ENCODE measurements at regions not wholly inside any gene's neighbourhood (a gene's known extent, or its start where the extent isn't known, plus 50 kb on each side); places are given as distances from the start of the nearest gene placed in this dataset.

DNA sequence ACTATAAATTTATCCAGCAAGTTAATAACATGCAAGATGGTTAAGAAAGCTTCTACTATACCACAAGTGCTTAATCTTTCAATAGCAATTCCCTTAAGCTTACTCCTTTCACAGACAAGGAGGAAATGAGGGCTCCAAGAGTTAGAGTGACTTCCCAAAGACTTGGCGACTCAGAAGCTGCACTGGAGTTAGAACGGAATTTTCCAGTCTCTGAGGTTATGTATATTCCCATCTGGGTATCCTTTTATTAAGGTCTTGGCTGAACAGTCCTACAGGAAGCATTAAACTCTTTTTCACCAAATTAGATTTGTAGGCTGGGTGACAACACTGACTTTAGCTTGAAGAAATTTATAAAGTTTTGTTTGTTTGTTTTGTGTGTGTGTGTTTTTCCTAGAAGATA lies 256.9 kb upstream of the DPP10 start:
- TF ChIP-seq CTCF (IDR thresholded peaks at IDR 0.05; ENCODE audit: low read depth, low read length), result no peak
- no peak for TF ChIP-seq EZH2phosphoT487 (IDR thresholded peaks at IDR 0.05; ENCODE audit: low read depth)
- Histone ChIP-seq H2AFZ (ENCODE audit: low read depth, low read length) (no peak overlapping the region), H3K9me3 (ENCODE audit: insufficient read depth, low read length) (no peaks in the 10 kb centered on the region), H3K4me2 (ENCODE audit: low read length) (no peak overlapping the region), H3K9ac (ENCODE audit: low read length) (no peak overlapping the region), H4K20me1 (ENCODE audit: insufficient read depth, low read length) (no peaks in the 10 kb centered on the region), H3K4me3 (ENCODE audit: low read length) (no peak overlapping the region), H3K4me1 (ENCODE audit: low read length) (no peaks in the 10 kb centered on the region), H3K79me2 (ENCODE audit: low read length) (no peaks in the 10 kb centered on the region), H3K27me3 (ENCODE audit: low read depth, low read length) (no peaks in the 10 kb centered on the region), H3K36me3 (replicated peaks; ENCODE audit: low read depth, low read length) (no peaks in the 10 kb centered on the region), H3K27ac (ENCODE audit: low read length) (no peak overlapping the region)

DNA sequence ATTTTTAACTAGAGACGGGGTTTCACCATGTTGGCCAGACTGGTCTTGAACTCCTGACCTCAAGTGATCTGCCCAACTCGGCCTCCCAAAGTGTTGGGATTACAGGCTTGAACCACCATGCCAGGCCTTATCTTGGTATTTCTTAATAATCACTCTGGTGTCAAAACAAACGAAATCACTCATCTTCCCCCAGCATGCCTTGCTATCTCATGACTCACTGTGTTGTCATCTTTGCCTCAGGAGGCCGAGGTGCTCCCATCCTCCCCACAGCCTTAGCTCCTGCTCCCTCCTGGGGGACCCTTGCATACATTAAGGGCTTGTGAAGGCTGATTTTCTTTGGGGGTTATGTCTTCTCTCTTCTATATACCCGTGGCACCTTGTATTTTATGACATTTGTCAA lies 250.1 kb upstream of the DPP10 start:
- TF ChIP-seq EZH2phosphoT487 (IDR thresholded peaks at IDR 0.05; ENCODE audit: low read depth) (no peak), CTCF (IDR thresholded peaks at IDR 0.05; ENCODE audit: low read depth, low read length) (no peak)
- no peak overlapping the region for H3K9ac ChIP-seq (ENCODE audit: low read length)
- H4K20me1 ChIP-seq (ENCODE audit: insufficient read depth, low read length), result no peaks in the 10 kb centered on the region
- H3K36me3 ChIP-seq (replicated peaks; ENCODE audit: low read depth, low read length), result no peaks in the 10 kb centered on the region
- H3K9me3 ChIP-seq (ENCODE audit: insufficient read depth, low read length), result no peaks in the 10 kb centered on the region
- no peak overlapping the region for H2AFZ ChIP-seq (ENCODE audit: low read depth, low read length)
- no peak overlapping the region for H3K4me3 ChIP-seq (ENCODE audit: low read length)
- no peaks in the 10 kb centered on the region for H3K4me1 ChIP-seq (ENCODE audit: low read length)
- H3K79me2 ChIP-seq (ENCODE audit: low read length), result no peaks in the 10 kb centered on the region
- no peak overlapping the region for H3K27ac ChIP-seq (ENCODE audit: low read length)
- 0 out of 2 replicates have a peak, but pooled peaks cover 5% of the 10 kb centered on the region for H3K27me3 ChIP-seq (ENCODE audit: low read depth, low read length)
- no peak overlapping the region for H3K4me2 ChIP-seq (ENCODE audit: low read length)

DNA sequence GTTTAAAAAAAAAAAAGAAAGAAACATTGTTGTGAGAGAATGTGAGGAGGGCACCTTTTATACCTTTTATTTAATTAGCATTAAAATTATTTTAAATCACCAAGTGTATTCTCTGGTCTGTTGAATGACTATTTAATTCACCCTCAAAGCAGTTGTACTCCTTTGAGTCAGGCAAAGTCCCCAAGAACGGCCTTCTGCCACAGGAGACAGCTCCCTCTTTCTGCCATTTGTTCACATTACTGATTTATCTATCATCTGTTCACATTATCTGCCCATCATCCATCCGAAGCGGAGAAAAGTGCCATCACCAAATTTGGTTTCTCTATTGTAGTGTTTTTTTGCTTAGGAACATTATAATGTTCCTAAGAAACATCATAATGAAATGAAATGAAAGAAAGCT lies 240.7 kb upstream of the DPP10 start:
- TF ChIP-seq CTCF (IDR thresholded peaks at IDR 0.05; ENCODE audit: low read depth, low read length) (peak; percentile 32), EZH2phosphoT487 (IDR thresholded peaks at IDR 0.05; ENCODE audit: low read depth) (no peak)
- H2AFZ ChIP-seq (ENCODE audit: low read depth, low read length), result no peak overlapping the region

GRCh38 chr2:114203679-114204078 lies 238.8 kb upstream of the DPP10 start:
- Histone ChIP-seq H4K20me1 (ENCODE audit: insufficient read depth, low read length) (no peaks in the 10 kb centered on the region), H3K36me3 (replicated peaks; ENCODE audit: low read depth, low read length) (no peaks in the 10 kb centered on the region), H3K9ac (ENCODE audit: low read length) (no peak overlapping the region), H3K79me2 (ENCODE audit: low read length) (no peaks in the 10 kb centered on the region), H3K27ac (ENCODE audit: low read length) (no peak overlapping the region), H3K9me3 (ENCODE audit: insufficient read depth, low read length) (no peaks in the 10 kb centered on the region), H2AFZ (ENCODE audit: low read depth, low read length) (no peak overlapping the region), H3K4me2 (ENCODE audit: low read length) (no peak overlapping the region), H3K27me3 (ENCODE audit: low read depth, low read length) (no peaks in the 10 kb centered on the region), H3K4me1 (ENCODE audit: low read length) (no peaks in the 10 kb centered on the region), H3K4me3 (ENCODE audit: low read length) (no peak overlapping the region)
- TF ChIP-seq EZH2phosphoT487 (IDR thresholded peaks at IDR 0.05; ENCODE audit: low read depth) (no peak), CTCF (IDR thresholded peaks at IDR 0.05; ENCODE audit: low read depth, low read length) (no peak)

More for the DNA sequence above, 240.7 kb upstream of the DPP10 start:
- Histone ChIP-seq H3K4me1 (ENCODE audit: low read length) (no peaks in the 10 kb centered on the region), H4K20me1 (ENCODE audit: insufficient read depth, low read length) (no peaks in the 10 kb centered on the region), H3K9ac (ENCODE audit: low read length) (no peak overlapping the region), H3K27ac (ENCODE audit: low read length) (no peak overlapping the region), H3K4me2 (ENCODE audit: low read length) (no peak overlapping the region), H3K4me3 (ENCODE audit: low read length) (no peak overlapping the region), H3K9me3 (ENCODE audit: insufficient read depth, low read length) (no peaks in the 10 kb centered on the region), H3K79me2 (ENCODE audit: low read length) (no peaks in the 10 kb centered on the region), H3K36me3 (replicated peaks; ENCODE audit: low read depth, low read length) (no peaks in the 10 kb centered on the region), H3K27me3 (ENCODE audit: low read depth, low read length) (no peaks in the 10 kb centered on the region)

Data from OCI-LY3 (cell line).